ENCODE measurements at regions not wholly inside any gene's neighbourhood (a gene's known extent, or its start where the extent isn't known, plus 50 kb on each side); places are given as distances from the start of the nearest gene placed in this dataset.

GRCh38 chr5:34500236-34500847 is 155.8 kb upstream of the RAI14 start:
- peaks cover 12 to 46% of the 10 kb centered on the region in 2 donors for H3K4me1 ChIP-seq (ENCODE audit: control insufficient read depth in 1 of 2, insufficient read depth in 2 of 2, low read length in 2 of 2)
- no peaks in the 10 kb centered on the region for H3K27me3 ChIP-seq (ENCODE audit: low read depth, low read length)
- H3K27ac ChIP-seq (ENCODE audit: low read length), result no peak overlapping the region
- H3K4me3 ChIP-seq (ENCODE audit: low read depth in 1 of 2, low read length in 2 of 2), result no peak overlapping the region
- H3K9me3 ChIP-seq (ENCODE audit: control insufficient read depth in 1 of 2, low read length in 2 of 2), result no peaks in the 10 kb centered on the region
- H3K36me3 ChIP-seq (ENCODE audit: control insufficient read depth in 1 of 2, insufficient read depth in 2 of 2, low read length in 2 of 2), result no peaks in the 10 kb centered on the region

- Histone ChIP-seq H3K9me3 (ENCODE audit: control insufficient read depth in 1 of 2, low read length in 2 of 2) (no peaks in the 10 kb centered on the region), H3K36me3 (ENCODE audit: control insufficient read depth in 1 of 2, insufficient read depth in 2 of 2, low read length in 2 of 2) (no peaks in the 10 kb centered on the region), H3K4me3 (ENCODE audit: low read depth in 1 of 2, low read length in 2 of 2) (no peak overlapping the region), H3K27ac (ENCODE audit: low read length) (no peak overlapping the region), H3K4me1 (ENCODE audit: control insufficient read depth in 1 of 2, insufficient read depth in 2 of 2, low read length in 2 of 2) (peaks cover 12 to 46% of the 10 kb centered on the region in 2 donors), H3K27me3 (ENCODE audit: low read depth, low read length) (no peaks in the 10 kb centered on the region)
Measured at GRCh38 chr5:34501016-34501415, 155.1 kb upstream of the RAI14 start.

- H3K9me3 ChIP-seq (ENCODE audit: control insufficient read depth in 1 of 2, low read length in 2 of 2), result no peaks in the 10 kb centered on the region
- H3K4me1 ChIP-seq (ENCODE audit: control insufficient read depth in 1 of 2, insufficient read depth in 2 of 2, low read length in 2 of 2), result peaks cover 12 to 38% of the 10 kb centered on the region in 2 donors
- no peak overlapping the region for H3K27ac ChIP-seq (ENCODE audit: low read length)
- H3K4me3 ChIP-seq (ENCODE audit: low read depth in 1 of 2, low read length in 2 of 2), result no peak overlapping the region
- H3K36me3 ChIP-seq (ENCODE audit: control insufficient read depth in 1 of 2, insufficient read depth in 2 of 2, low read length in 2 of 2), result no peaks in the 10 kb centered on the region
- H3K27me3 ChIP-seq (ENCODE audit: low read depth, low read length), result no peaks in the 10 kb centered on the region
Measured at GRCh38 chr5:34501840-34502239, 154.3 kb upstream of the RAI14 start.

GRCh38 chr5:34502581-34502980 is 153.5 kb upstream of the RAI14 start:
- Histone ChIP-seq H3K4me1 (ENCODE audit: control insufficient read depth in 1 of 2, insufficient read depth in 2 of 2, low read length in 2 of 2) (peaks cover 6 to 33% of the 10 kb centered on the region in 2 donors), H3K27me3 (ENCODE audit: low read depth, low read length) (no peaks in the 10 kb centered on the region), H3K4me3 (ENCODE audit: low read depth in 1 of 2, low read length in 2 of 2) (no peak overlapping the region), H3K27ac (ENCODE audit: low read length) (no peak overlapping the region), H3K9me3 (ENCODE audit: control insufficient read depth in 1 of 2, low read length in 2 of 2) (no peaks in the 10 kb centered on the region), H3K36me3 (ENCODE audit: control insufficient read depth in 1 of 2, insufficient read depth in 2 of 2, low read length in 2 of 2) (no peaks in the 10 kb centered on the region)

- Histone ChIP-seq H3K27ac (ENCODE audit: low read length) (peak overlapping the region; percentile 32), H3K4me1 (ENCODE audit: control insufficient read depth in 1 of 2, insufficient read depth in 2 of 2, low read length in 2 of 2) (peaks cover 3 to 30% of the 10 kb centered on the region in 2 donors), H3K27me3 (ENCODE audit: low read depth, low read length) (no peaks in the 10 kb centered on the region), H3K36me3 (ENCODE audit: control insufficient read depth in 1 of 2, insufficient read depth in 2 of 2, low read length in 2 of 2) (no peaks in the 10 kb centered on the region), H3K9me3 (ENCODE audit: control insufficient read depth in 1 of 2, low read length in 2 of 2) (no peaks in the 10 kb centered on the region), H3K4me3 (ENCODE audit: low read depth in 1 of 2, low read length in 2 of 2) (peak overlapping the region in 1 of 2 donors; percentile 20)
Measured at GRCh38 chr5:34503379-34504253, 152.5 kb upstream of the RAI14 start.

- no peaks in the 10 kb centered on the region for H3K9me3 ChIP-seq (ENCODE audit: control insufficient read depth in 1 of 2, low read length in 2 of 2)
- no peak overlapping the region for H3K27ac ChIP-seq (ENCODE audit: low read length)
- no peaks in the 10 kb centered on the region for H3K36me3 ChIP-seq (ENCODE audit: control insufficient read depth in 1 of 2, insufficient read depth in 2 of 2, low read length in 2 of 2)
- H3K4me1 ChIP-seq (ENCODE audit: control insufficient read depth in 1 of 2, insufficient read depth in 2 of 2, low read length in 2 of 2), result peaks cover 0 to 20% of the 10 kb centered on the region in 2 donors
- H3K27me3 ChIP-seq (ENCODE audit: low read depth, low read length), result no peaks in the 10 kb centered on the region
- H3K4me3 ChIP-seq (ENCODE audit: low read depth in 1 of 2, low read length in 2 of 2), result no peak overlapping the region
Measured at GRCh38 chr5:34504967-34505366, 151.2 kb upstream of the RAI14 start.

- Histone ChIP-seq H3K27me3 (ENCODE audit: low read depth, low read length) (no peaks in the 10 kb centered on the region), H3K4me3 (ENCODE audit: low read depth in 1 of 2, low read length in 2 of 2) (no peak overlapping the region), H3K9me3 (ENCODE audit: control insufficient read depth in 1 of 2, low read length in 2 of 2) (no peaks in the 10 kb centered on the region), H3K4me1 (ENCODE audit: control insufficient read depth in 1 of 2, insufficient read depth in 2 of 2, low read length in 2 of 2) (peaks cover 0 to 23% of the 10 kb centered on the region in 2 donors), H3K36me3 (ENCODE audit: control insufficient read depth in 1 of 2, insufficient read depth in 2 of 2, low read length in 2 of 2) (no peaks in the 10 kb centered on the region), H3K27ac (ENCODE audit: low read length) (no peak overlapping the region)
Measured at GRCh38 chr5:34505731-34506130, 150.4 kb upstream of the RAI14 start.

- no peaks in the 10 kb centered on the region for H3K27me3 ChIP-seq (ENCODE audit: low read depth, low read length)
- no peak overlapping the region for H3K27ac ChIP-seq (ENCODE audit: low read length)
- no peaks in the 10 kb centered on the region for H3K36me3 ChIP-seq (ENCODE audit: control insufficient read depth in 1 of 2, insufficient read depth in 2 of 2, low read length in 2 of 2)
- peaks cover 0 to 27% of the 10 kb centered on the region in 2 donors for H3K4me1 ChIP-seq (ENCODE audit: control insufficient read depth in 1 of 2, insufficient read depth in 2 of 2, low read length in 2 of 2)
- H3K9me3 ChIP-seq (ENCODE audit: control insufficient read depth in 1 of 2, low read length in 2 of 2), result no peaks in the 10 kb centered on the region
- H3K4me3 ChIP-seq (ENCODE audit: low read depth in 1 of 2, low read length in 2 of 2), result no peak overlapping the region
Measured at GRCh38 chr5:34507933-34508332, 148.2 kb upstream of the RAI14 start.

GRCh38 chr5:34509392-34509791 is 146.7 kb upstream of the RAI14 start:
- no peaks in the 10 kb centered on the region for H3K36me3 ChIP-seq (ENCODE audit: control insufficient read depth in 1 of 2, insufficient read depth in 2 of 2, low read length in 2 of 2)
- no peak overlapping the region for H3K4me3 ChIP-seq (ENCODE audit: low read depth in 1 of 2, low read length in 2 of 2)
- H3K4me1 ChIP-seq (ENCODE audit: control insufficient read depth in 1 of 2, insufficient read depth in 2 of 2, low read length in 2 of 2), result peaks cover 0 to 13% of the 10 kb centered on the region in 2 donors
- no peaks in the 10 kb centered on the region for H3K9me3 ChIP-seq (ENCODE audit: control insufficient read depth in 1 of 2, low read length in 2 of 2)
- H3K27me3 ChIP-seq (ENCODE audit: low read depth, low read length), result no peaks in the 10 kb centered on the region
- no peak overlapping the region for H3K27ac ChIP-seq (ENCODE audit: low read length)

- H3K27me3 ChIP-seq (ENCODE audit: low read depth, low read length), result no peaks in the 10 kb centered on the region
- H3K27ac ChIP-seq (ENCODE audit: low read length), result no peak overlapping the region
Measured at GRCh38 chr5:34510002-34510401, 146.1 kb upstream of the RAI14 start.

GRCh38 chr5:34511063-34511462 is 145.1 kb upstream of the RAI14 start:
- Histone ChIP-seq H3K4me1 (ENCODE audit: control insufficient read depth in 1 of 2, insufficient read depth in 2 of 2, low read length in 2 of 2) (peaks cover 0 to 10% of the 10 kb centered on the region in 2 donors), H3K36me3 (ENCODE audit: control insufficient read depth in 1 of 2, insufficient read depth in 2 of 2, low read length in 2 of 2) (no peaks in the 10 kb centered on the region), H3K4me3 (ENCODE audit: low read depth in 1 of 2, low read length in 2 of 2) (no peak overlapping the region), H3K9me3 (ENCODE audit: control insufficient read depth in 1 of 2, low read length in 2 of 2) (no peaks in the 10 kb centered on the region), H3K27me3 (ENCODE audit: low read depth, low read length) (no peaks in the 10 kb centered on the region), H3K27ac (ENCODE audit: low read length) (peak overlapping the region; percentile 32)

More at GRCh38 chr5:34510002-34510401, 146.1 kb upstream of the RAI14 start:
- peaks cover 0 to 10% of the 10 kb centered on the region in 2 donors for H3K4me1 ChIP-seq (ENCODE audit: control insufficient read depth in 1 of 2, insufficient read depth in 2 of 2, low read length in 2 of 2)
- H3K9me3 ChIP-seq (ENCODE audit: control insufficient read depth in 1 of 2, low read length in 2 of 2), result no peaks in the 10 kb centered on the region
- H3K36me3 ChIP-seq (ENCODE audit: control insufficient read depth in 1 of 2, insufficient read depth in 2 of 2, low read length in 2 of 2), result no peaks in the 10 kb centered on the region
- H3K4me3 ChIP-seq (ENCODE audit: low read depth in 1 of 2, low read length in 2 of 2), result no peak overlapping the region
